GM19023 (cell line): ENCODE measurements at regions not wholly inside any gene's neighbourhood (a gene's known extent, or its start where the extent isn't known, plus 50 kb on each side); places are given as distances from the start of the nearest gene placed in this dataset.
"Not testable (repeated sequence)": the region's sequence is repeated elsewhere in the genome, so short reads cannot be mapped to it uniquely, and the experiment has no call there.

Experiments
- ATAC-seq: cut with Tn5 transposase; IDR thresholded peaks from one replicate; pipeline ENCODE4 v1.9.1; 2021; ENCODE audit warnings: mild to moderate bottlenecking, moderate library complexity; ENCODE audit not compliant: unreplicated experiment

- no peak for ATAC-seq
Measured at GRCh38 chr4:181821039-181822004, 421.9 kb upstream of the TENM3 start.

GRCh38 chr4:181822005-181822375, 421.2 kb upstream of the TENM3 start:
- no peak for ATAC-seq

- no peak for ATAC-seq
Measured at GRCh38 chr4:181823183-181823582, 420.0 kb upstream of the TENM3 start.

GRCh38 chr4:181823645-181824044, 419.6 kb upstream of the TENM3 start:
- ATAC-seq, result no peak

GRCh38 chr4:181825564-181825963, 417.6 kb upstream of the TENM3 start:
- ATAC-seq, result no peak

- ATAC-seq, result no peak
Measured at GRCh38 chr4:181827246-181827645, 416.0 kb upstream of the TENM3 start.

GRCh38 chr4:181830404-181831035, 412.7 kb upstream of the TENM3 start:
- no peak for ATAC-seq

- no peak for ATAC-seq
Measured at GRCh38 chr4:181834071-181834470, 409.1 kb upstream of the TENM3 start.

- ATAC-seq, result no peak
Measured at GRCh38 chr4:181835348-181835747, 407.9 kb upstream of the TENM3 start.

- ATAC-seq, result no peak
Measured at GRCh38 chr4:181838253-181838652, 404.9 kb upstream of the TENM3 start.

GRCh38 chr4:181843797-181844196, 399.4 kb upstream of the TENM3 start:
- ATAC-seq, result not testable (repeated sequence)

- ATAC-seq, result no peak
Measured at GRCh38 chr4:181845617-181846016, 397.6 kb upstream of the TENM3 start.

GRCh38 chr4:181846934-181847333, 396.3 kb upstream of the TENM3 start:
- ATAC-seq, result no peak

- ATAC-seq, result no peak
Measured at GRCh38 chr4:181848357-181848756, 394.8 kb upstream of the TENM3 start.

GRCh38 chr4:181849472-181849871, 393.7 kb upstream of the TENM3 start:
- no peak for ATAC-seq

- ATAC-seq, result no peak
Measured at GRCh38 chr4:181853881-181854511, 389.2 kb upstream of the TENM3 start.

- ATAC-seq, result no peak
Measured at GRCh38 chr4:181855307-181855706, 387.9 kb upstream of the TENM3 start.

GRCh38 chr4:181857471-181857870, 385.7 kb upstream of the TENM3 start:
- ATAC-seq, result not testable (repeated sequence)

GRCh38 chr4:181858741-181859140, 384.5 kb upstream of the TENM3 start:
- ATAC-seq, result no peak

GRCh38 chr4:181859439-181859838, 383.8 kb upstream of the TENM3 start:
- no peak for ATAC-seq

- no peak for ATAC-seq
Measured at GRCh38 chr4:181860157-181860556, 383.0 kb upstream of the TENM3 start.

GRCh38 chr4:181860668-181861067, 382.5 kb upstream of the TENM3 start:
- ATAC-seq, result no peak
